NCI-H128 (cell line): ENCODE measurements at regions not wholly inside any gene's neighbourhood (a gene's known extent, or its start where the extent isn't known, plus 50 kb on each side); places are given as distances from the start of the nearest gene placed in this dataset.

Experiments used
- DNase-seq: peaks from one replicate; lab custom pipeline; 2025; ENCODE audit not compliant: unreplicated experiment; lab: John Stamatoyannopoulos, UW

- DNase-seq: no peak
Measured at GRCh38 chr10:3981300-3981699, 196.3 kb upstream of the KLF6 start.

GRCh38 chr10:3980660-3981059 lies 195.7 kb upstream of the KLF6 start:
- DNase-seq: no peak

GRCh38 chr10:3980144-3980543 lies 195.1 kb upstream of the KLF6 start:
- no peak for DNase-seq

GRCh38 chr10:3978761-3979160 lies 193.8 kb upstream of the KLF6 start:
- no peak for DNase-seq

GRCh38 chr10:3978174-3978573 lies 193.2 kb upstream of the KLF6 start:
- DNase-seq: no peak

- no peak for DNase-seq
Measured at GRCh38 chr10:3977761-3978160, 192.8 kb upstream of the KLF6 start.

- no peak for DNase-seq
Measured at GRCh38 chr10:3976718-3977117, 191.7 kb upstream of the KLF6 start.

GRCh38 chr10:3976171-3976570 lies 191.2 kb upstream of the KLF6 start:
- no peak for DNase-seq

GRCh38 chr10:3975016-3975415 lies 190.0 kb upstream of the KLF6 start:
- no peak for DNase-seq

- DNase-seq: no peak
Measured at GRCh38 chr10:3972460-3973301, 187.7 kb upstream of the KLF6 start.

- DNase-seq: no peak
Measured at GRCh38 chr10:3971713-3972112, 186.7 kb upstream of the KLF6 start.

- no peak for DNase-seq
Measured at GRCh38 chr10:3969876-3970666, 185.1 kb upstream of the KLF6 start.

GRCh38 chr10:3968727-3969126 lies 183.7 kb upstream of the KLF6 start:
- DNase-seq: no peak

- DNase-seq: no peak
Measured at GRCh38 chr10:3964516-3964915, 179.5 kb upstream of the KLF6 start.

- no peak for DNase-seq
Measured at GRCh38 chr10:3963191-3963673, 178.2 kb upstream of the KLF6 start.

- no peak for DNase-seq
Measured at GRCh38 chr10:3961082-3961481, 176.1 kb upstream of the KLF6 start.

- DNase-seq: no peak
Measured at GRCh38 chr10:3960496-3960895, 175.5 kb upstream of the KLF6 start.

GRCh38 chr10:3959370-3960325 lies 174.6 kb upstream of the KLF6 start:
- no peak for DNase-seq

- DNase-seq: no peak
Measured at GRCh38 chr10:3958472-3958996, 173.5 kb upstream of the KLF6 start.

GRCh38 chr10:3955955-3956617 lies 171.1 kb upstream of the KLF6 start:
- DNase-seq: no peak
